ENCODE measurements at regions not wholly inside any gene's neighbourhood (a gene's known extent, or its start where the extent isn't known, plus 50 kb on each side); places are given as distances from the start of the nearest gene placed in this dataset.

DNA sequence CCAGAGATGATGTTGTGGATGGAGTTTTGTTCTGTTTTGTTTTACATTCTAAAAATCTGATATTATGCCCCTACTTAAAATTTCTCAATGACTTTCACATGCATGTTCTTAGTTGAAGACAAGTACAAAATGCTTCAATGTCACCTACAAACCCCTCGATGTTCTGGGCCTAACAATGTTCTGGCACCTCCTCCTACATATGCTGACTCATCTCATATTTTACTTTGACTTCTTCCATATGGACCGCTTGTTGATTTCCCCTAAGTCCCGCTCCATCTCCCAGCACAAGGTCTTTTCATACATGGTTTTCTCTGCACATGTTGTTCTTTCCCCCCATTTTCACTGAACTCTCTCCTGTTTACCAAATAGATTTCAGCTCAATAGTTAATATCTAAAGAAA lies 441.4 kb downstream of the CNTN6 start:
- Histone ChIP-seq H3K36me3 (no peaks in the 10 kb centered on the region), H3K4me1 (no peaks in the 10 kb centered on the region), H3K9me3 (peaks cover 0 to 15% (median 0%) of the 10 kb centered on the region in 3 donors), H3K4me3 (no peak overlapping the region), H3K27ac (no peak overlapping the region), H3K27me3 (no peaks in the 10 kb centered on the region)
- WGBS, 2 donors (ENCODE audit: low coverage in 1 of 2): 60 to 69% methylated on average over 1 to 3 of the region's 3 CpGs
- TF ChIP-seq EP300 (IDR thresholded peaks at IDR 0.05): no peak
- TF ChIP-seq POLR2AphosphoS5 (IDR thresholded peaks at IDR 0.05): no peak
- no peak for TF ChIP-seq POLR2A (IDR thresholded peaks at IDR 0.05)
- TF ChIP-seq, protein P1, sequence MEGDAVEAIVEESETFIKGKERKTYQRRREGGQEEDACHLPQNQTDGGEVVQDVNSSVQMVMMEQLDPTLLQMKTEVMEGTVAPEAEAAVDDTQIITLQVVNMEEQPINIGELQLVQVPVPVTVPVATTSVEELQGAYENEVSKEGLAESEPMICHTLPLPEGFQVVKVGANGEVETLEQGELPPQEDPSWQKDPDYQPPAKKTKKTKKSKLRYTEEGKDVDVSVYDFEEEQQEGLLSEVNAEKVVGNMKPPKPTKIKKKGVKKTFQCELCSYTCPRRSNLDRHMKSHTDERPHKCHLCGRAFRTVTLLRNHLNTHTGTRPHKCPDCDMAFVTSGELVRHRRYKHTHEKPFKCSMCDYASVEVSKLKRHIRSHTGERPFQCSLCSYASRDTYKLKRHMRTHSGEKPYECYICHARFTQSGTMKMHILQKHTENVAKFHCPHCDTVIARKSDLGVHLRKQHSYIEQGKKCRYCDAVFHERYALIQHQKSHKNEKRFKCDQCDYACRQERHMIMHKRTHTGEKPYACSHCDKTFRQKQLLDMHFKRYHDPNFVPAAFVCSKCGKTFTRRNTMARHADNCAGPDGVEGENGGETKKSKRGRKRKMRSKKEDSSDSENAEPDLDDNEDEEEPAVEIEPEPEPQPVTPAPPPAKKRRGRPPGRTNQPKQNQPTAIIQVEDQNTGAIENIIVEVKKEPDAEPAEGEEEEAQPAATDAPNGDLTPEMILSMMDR (IDR thresholded peaks at IDR 0.05): no peak
- no peak for ATAC-seq

DNA sequence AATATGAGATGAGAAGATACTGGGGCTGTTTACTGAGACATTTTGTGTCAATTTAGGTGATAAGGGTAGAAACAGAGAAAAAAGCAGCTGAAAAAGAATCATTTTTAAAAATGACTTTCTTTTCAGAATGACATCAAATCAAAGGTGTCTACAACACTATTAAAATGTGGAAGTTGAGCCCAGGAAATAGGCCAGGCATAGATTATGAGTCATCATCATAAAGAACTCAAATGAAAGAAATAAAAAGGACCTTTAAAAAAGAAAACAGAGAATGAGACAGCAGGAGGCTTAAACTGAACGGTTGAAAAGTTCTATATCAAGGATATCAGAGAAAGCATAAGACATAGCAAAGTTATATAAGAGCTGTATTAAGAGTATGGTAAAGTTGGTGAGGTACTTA lies 442.5 kb downstream of the CNTN6 start:
- Histone ChIP-seq H3K4me3 (no peak overlapping the region), H3K4me1 (no peaks in the 10 kb centered on the region), H3K27ac (no peak overlapping the region), H3K9me3 (peaks cover 0 to 15% (median 0%) of the 10 kb centered on the region in 3 donors), H3K27me3 (no peaks in the 10 kb centered on the region), H3K36me3 (no peaks in the 10 kb centered on the region)
- no peak for ATAC-seq
- no peak for TF ChIP-seq EP300 (IDR thresholded peaks at IDR 0.05)
- TF ChIP-seq, protein P1 (IDR thresholded peaks at IDR 0.05): no peak
- no peak for TF ChIP-seq POLR2AphosphoS5 (IDR thresholded peaks at IDR 0.05)
- no peak for TF ChIP-seq POLR2A (IDR thresholded peaks at IDR 0.05)
- WGBS, 2 donors (ENCODE audit: low coverage in 1 of 2): 56 to 91% methylated on average over 1 of the region's 1 CpG

DNA sequence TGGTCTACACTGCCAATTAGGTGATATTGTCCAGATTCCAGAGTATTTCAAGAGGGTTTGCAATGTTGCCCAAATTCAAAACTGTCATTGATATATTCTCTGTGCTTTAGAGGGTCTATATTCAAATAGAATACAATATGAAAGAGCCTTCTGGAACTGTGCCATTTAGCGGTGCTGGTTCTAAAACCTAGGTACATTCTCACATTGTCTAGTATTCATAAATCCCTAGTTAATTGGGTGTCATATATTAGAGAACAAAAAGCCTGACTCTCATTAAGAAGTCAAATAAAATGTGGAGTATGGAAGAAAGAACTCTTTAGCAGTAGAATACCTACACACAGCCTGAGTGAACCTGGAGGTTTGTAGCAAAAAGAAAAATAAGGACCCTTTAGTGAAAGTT lies 447.9 kb downstream of the CNTN6 start:
- Histone ChIP-seq H3K27me3 (no peaks in the 10 kb centered on the region), H3K27ac (no peak overlapping the region), H3K4me1 (no peaks in the 10 kb centered on the region), H3K36me3 (no peaks in the 10 kb centered on the region), H3K4me3 (no peak overlapping the region), H3K9me3 (peaks cover 0 to 12% (median 0%) of the 10 kb centered on the region in 3 donors)
- no peak for ATAC-seq
- TF ChIP-seq EP300 (IDR thresholded peaks at IDR 0.05): no peak
- TF ChIP-seq POLR2AphosphoS5 (IDR thresholded peaks at IDR 0.05): no peak
- TF ChIP-seq POLR2A (IDR thresholded peaks at IDR 0.05): no peak
- TF ChIP-seq, protein P1 (IDR thresholded peaks at IDR 0.05): no peak
- 90 to 93% methylated on average over 1 of the region's 1 CpG for WGBS, 2 donors (ENCODE audit: low coverage in 1 of 2)

DNA sequence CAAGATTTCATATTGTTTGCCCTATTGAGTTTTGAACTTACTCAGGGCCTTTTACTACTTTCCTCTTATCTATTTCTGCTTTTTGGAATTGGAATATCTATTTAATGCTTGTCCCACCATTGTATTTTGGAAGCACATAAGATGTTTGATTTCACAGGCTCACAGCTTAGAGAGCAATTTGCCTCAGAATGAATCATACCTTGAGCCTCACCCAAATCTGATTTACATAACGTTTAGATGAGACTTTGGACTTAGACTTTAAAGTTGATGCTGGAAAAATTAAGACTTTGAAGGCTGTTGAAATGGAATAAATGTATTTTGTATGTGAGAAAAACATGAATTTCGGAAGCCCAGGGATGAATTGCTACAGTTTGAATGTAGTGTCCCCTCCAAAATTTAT lies 458.9 kb downstream of the CNTN6 start:
- H3K36me3 ChIP-seq: no peaks in the 10 kb centered on the region
- ATAC-seq: no peak
- no peak overlapping the region for H3K27ac ChIP-seq
- no peak for TF ChIP-seq POLR2A (IDR thresholded peaks at IDR 0.05)
- TF ChIP-seq, protein P1 (IDR thresholded peaks at IDR 0.05): no peak
- TF ChIP-seq EP300 (IDR thresholded peaks at IDR 0.05): no peak
- no peak for TF ChIP-seq POLR2AphosphoS5 (IDR thresholded peaks at IDR 0.05)
- no peak overlapping the region for H3K4me3 ChIP-seq
- 55 to 70% methylated on average over 2 of the region's 2 CpGs for WGBS, 2 donors (ENCODE audit: low coverage in 1 of 2)
- H3K9me3 ChIP-seq: no peaks in the 10 kb centered on the region
- H3K27me3 ChIP-seq: no peaks in the 10 kb centered on the region
- no peaks in the 10 kb centered on the region for H3K4me1 ChIP-seq

DNA sequence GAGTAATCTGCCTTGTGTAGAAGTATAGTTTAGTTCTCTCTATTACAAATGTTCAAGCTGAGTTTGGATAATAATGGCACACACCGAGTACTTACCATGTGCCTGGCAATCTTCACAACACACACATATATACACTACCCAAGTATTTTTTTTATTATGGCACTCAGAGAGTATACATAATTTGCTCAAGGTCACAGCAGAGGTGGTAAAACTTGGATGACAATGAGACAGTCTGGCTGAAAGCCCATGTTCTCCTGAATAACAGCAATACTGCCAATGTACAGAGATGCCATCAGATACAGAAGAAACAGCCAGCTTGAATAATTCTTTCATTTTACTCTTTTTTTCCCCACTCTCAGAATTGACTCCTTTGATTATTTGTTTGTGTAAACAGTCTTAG lies 460.0 kb downstream of the CNTN6 start:
- no peaks in the 10 kb centered on the region for H3K9me3 ChIP-seq
- TF ChIP-seq EP300 (IDR thresholded peaks at IDR 0.05): no peak
- TF ChIP-seq POLR2A (IDR thresholded peaks at IDR 0.05): no peak
- no peak for TF ChIP-seq POLR2AphosphoS5 (IDR thresholded peaks at IDR 0.05)
- TF ChIP-seq, protein P1 (IDR thresholded peaks at IDR 0.05): no peak
- WGBS, 2 donors (ENCODE audit: low coverage in 1 of 2): 14 to 64% methylated on average over 1 of the region's 1 CpG
- no peak overlapping the region for H3K4me3 ChIP-seq
- no peaks in the 10 kb centered on the region for H3K36me3 ChIP-seq
- no peak overlapping the region for H3K27ac ChIP-seq
- H3K4me1 ChIP-seq: no peaks in the 10 kb centered on the region
- no peak for ATAC-seq
- H3K27me3 ChIP-seq: no peaks in the 10 kb centered on the region

All from gastroesophageal sphincter (tissue), 4 donors.